ENCODE measurements at regions not wholly inside any gene's neighbourhood (a gene's known extent, or its start where the extent isn't known, plus 50 kb on each side); places are given as distances from the start of the nearest gene placed in this dataset.
"Not testable (repeated sequence)": the region's sequence is repeated elsewhere in the genome, so short reads cannot be mapped to it uniquely, and the experiment has no call there.

- Histone ChIP-seq H3K4me1 (no peaks in the 10 kb centered on the region), H3K27me3 (ENCODE audit: low read depth) (no peaks in the 10 kb centered on the region), H3K4me3 (no peak overlapping the region), H3K27ac (no peak overlapping the region), H3K36me3 (no peaks in the 10 kb centered on the region), H3K9me3 (no peaks in the 10 kb centered on the region)
- no peak for TF ChIP-seq CTCF (IDR thresholded peaks at IDR 0.05)
- intact Hi-C loops (cut with DNase I) = no loop called here
- no peak for DNase-seq
- no peak for ATAC-seq
These were observed 220.4 kb upstream of the GADL1 start for GRCh38 chr3:31114929-31115283.

- intact Hi-C loops (cut with DNase I) = not testable (repeated sequence)
These were observed 221.1 kb upstream of the GADL1 start for GRCh38 chr3:31115531-31115930.

GRCh38 chr3:31116651-31117050 is 222.2 kb upstream of the GADL1 start:
- TF ChIP-seq CTCF (IDR thresholded peaks at IDR 0.05) = no peak

More at GRCh38 chr3:31115531-31115930, 221.1 kb upstream of the GADL1 start:
- DNase-seq; H3K4me3 ChIP-seq; H3K9me3 ChIP-seq; H3K4me1 ChIP-seq; H3K36me3 ChIP-seq; H3K27me3 ChIP-seq (ENCODE audit: low read depth); H3K27ac ChIP-seq; ATAC-seq: not testable (repeated sequence)

GRCh38 chr3:31117854-31118253 is 223.4 kb upstream of the GADL1 start:
- intact Hi-C loops (cut with DNase I) = no loop called here
- DNase-seq (no peak), ATAC-seq (no peak)
- H3K4me3 ChIP-seq = no peak overlapping the region
- H3K27ac ChIP-seq = no peak overlapping the region
- H3K4me1 ChIP-seq = no peaks in the 10 kb centered on the region
- TF ChIP-seq CTCF (IDR thresholded peaks at IDR 0.05) = no peak
- H3K27me3 ChIP-seq (ENCODE audit: low read depth) = no peaks in the 10 kb centered on the region
- no peaks in the 10 kb centered on the region for H3K9me3 ChIP-seq
- no peaks in the 10 kb centered on the region for H3K36me3 ChIP-seq

More at GRCh38 chr3:31116651-31117050, 222.2 kb upstream of the GADL1 start:
- H3K4me1 ChIP-seq = no peaks in the 10 kb centered on the region
- H3K4me3 ChIP-seq = no peak overlapping the region
- H3K27ac ChIP-seq = no peak overlapping the region
- intact Hi-C loops (cut with DNase I) = no loop called here
- H3K27me3 ChIP-seq (ENCODE audit: low read depth) = no peaks in the 10 kb centered on the region
- DNase-seq (no peak), ATAC-seq (no peak)
- no peaks in the 10 kb centered on the region for H3K9me3 ChIP-seq
- no peaks in the 10 kb centered on the region for H3K36me3 ChIP-seq

- DNase-seq = no peak
- no peaks in the 10 kb centered on the region for H3K27me3 ChIP-seq (ENCODE audit: low read depth)
- no peaks in the 10 kb centered on the region for H3K36me3 ChIP-seq
- H3K27ac ChIP-seq = no peak overlapping the region
- no peaks in the 10 kb centered on the region for H3K4me1 ChIP-seq
- no peak for ATAC-seq
- TF ChIP-seq CTCF (IDR thresholded peaks at IDR 0.05) = no peak
- H3K9me3 ChIP-seq = no peaks in the 10 kb centered on the region
- no peak overlapping the region for H3K4me3 ChIP-seq
- intact Hi-C loops (cut with DNase I) = no loop called here
These were observed 229.9 kb upstream of the GADL1 start for GRCh38 chr3:31124373-31124772.

GRCh38 chr3:31125413-31126020 is 231.1 kb upstream of the GADL1 start:
- TF ChIP-seq CTCF (IDR thresholded peaks at IDR 0.05) = no peak
- Histone ChIP-seq H3K27me3 (ENCODE audit: low read depth) (no peaks in the 10 kb centered on the region), H3K36me3 (no peaks in the 10 kb centered on the region), H3K9me3 (no peaks in the 10 kb centered on the region), H3K4me3 (no peak overlapping the region), H3K4me1 (no peaks in the 10 kb centered on the region), H3K27ac (no peak overlapping the region)
- DNase-seq = no peak
- intact Hi-C loops (cut with DNase I) = no loop called here
- ATAC-seq = no peak
